ENCODE measurements at regions not wholly inside any gene's neighbourhood (a gene's known extent, or its start where the extent isn't known, plus 50 kb on each side); places are given as distances from the start of the nearest gene placed in this dataset.

- Histone ChIP-seq H2AFZ (ENCODE audit: low read depth, low read length) (no peak overlapping the region), H3K27ac (ENCODE audit: low read length) (no peak overlapping the region), H4K20me1 (ENCODE audit: insufficient read depth, low read length) (no peaks in the 10 kb centered on the region), H3K4me2 (ENCODE audit: insufficient read depth, low read length) (no peak overlapping the region), H3K79me2 (ENCODE audit: insufficient read depth, low read length) (no peaks in the 10 kb centered on the region), H3K9me3 (ENCODE audit: insufficient read depth, low read length, severe bottlenecking) (no peaks in the 10 kb centered on the region), H3K27me3 (ENCODE audit: insufficient read depth, low read length, poor library complexity) (no peaks in the 10 kb centered on the region), H3K4me1 (ENCODE audit: insufficient read depth, low read length) (no peaks in the 10 kb centered on the region), H3K36me3 (ENCODE audit: insufficient read depth, low read length) (no peaks in the 10 kb centered on the region), H3K9ac (ENCODE audit: low read depth, low read length) (no peak overlapping the region), H3K4me3 (ENCODE audit: low read depth in 1 of 2, low read length in 2 of 2) (no peak overlapping the region)
- ATAC-seq (ENCODE audit: insufficient read depth, low read depth) (no peak), DNase-seq (no peak)
- TF ChIP-seq CTCF (IDR thresholded peaks at IDR 0.05; ENCODE audit: borderline replicate concordance, extremely low read depth, low read length, poor library complexity, severe bottlenecking) (no peak), EZH2 (IDR thresholded peaks at IDR 0.05; ENCODE audit: borderline replicate concordance, low read depth, low read length, severe bottlenecking) (no peak)
These were observed 73.3 kb upstream of the TARS1 start for GRCh38 chr5:33367416-33367815.

- TF ChIP-seq CTCF (IDR thresholded peaks at IDR 0.05; ENCODE audit: borderline replicate concordance, extremely low read depth, low read length, poor library complexity, severe bottlenecking) (no peak), EZH2 (IDR thresholded peaks at IDR 0.05; ENCODE audit: borderline replicate concordance, low read depth, low read length, severe bottlenecking) (no peak)
- Histone ChIP-seq H3K9ac (ENCODE audit: low read depth, low read length) (no peak overlapping the region), H3K9me3 (ENCODE audit: insufficient read depth, low read length, severe bottlenecking) (no peaks in the 10 kb centered on the region), H3K36me3 (ENCODE audit: insufficient read depth, low read length) (no peaks in the 10 kb centered on the region), H4K20me1 (ENCODE audit: insufficient read depth, low read length) (no peaks in the 10 kb centered on the region), H3K27ac (ENCODE audit: low read length) (no peak overlapping the region), H3K4me1 (ENCODE audit: insufficient read depth, low read length) (no peaks in the 10 kb centered on the region), H3K27me3 (ENCODE audit: insufficient read depth, low read length, poor library complexity) (no peaks in the 10 kb centered on the region), H2AFZ (ENCODE audit: low read depth, low read length) (no peak overlapping the region), H3K4me3 (ENCODE audit: low read depth in 1 of 2, low read length in 2 of 2) (no peak overlapping the region), H3K79me2 (ENCODE audit: insufficient read depth, low read length) (no peaks in the 10 kb centered on the region), H3K4me2 (ENCODE audit: insufficient read depth, low read length) (no peak overlapping the region)
- DNase-seq, result no peak
- ATAC-seq (ENCODE audit: insufficient read depth, low read depth), result no peak
These were observed 71.0 kb upstream of the TARS1 start for GRCh38 chr5:33369485-33370465.

- Histone ChIP-seq H3K27ac (ENCODE audit: low read length) (no peak overlapping the region), H3K79me2 (ENCODE audit: insufficient read depth, low read length) (no peaks in the 10 kb centered on the region), H4K20me1 (ENCODE audit: insufficient read depth, low read length) (no peaks in the 10 kb centered on the region), H3K4me1 (ENCODE audit: insufficient read depth, low read length) (no peaks in the 10 kb centered on the region), H3K4me2 (ENCODE audit: insufficient read depth, low read length) (no peak overlapping the region), H3K27me3 (ENCODE audit: insufficient read depth, low read length, poor library complexity) (no peaks in the 10 kb centered on the region), H3K36me3 (ENCODE audit: insufficient read depth, low read length) (no peaks in the 10 kb centered on the region), H3K4me3 (ENCODE audit: low read depth in 1 of 2, low read length in 2 of 2) (no peak overlapping the region), H2AFZ (ENCODE audit: low read depth, low read length) (no peak overlapping the region), H3K9ac (ENCODE audit: low read depth, low read length) (no peak overlapping the region), H3K9me3 (ENCODE audit: insufficient read depth, low read length, severe bottlenecking) (no peaks in the 10 kb centered on the region)
- DNase-seq, result no peak
- no peak for ATAC-seq (ENCODE audit: insufficient read depth, low read depth)
- TF ChIP-seq CTCF (IDR thresholded peaks at IDR 0.05; ENCODE audit: borderline replicate concordance, extremely low read depth, low read length, poor library complexity, severe bottlenecking) (no peak), EZH2 (IDR thresholded peaks at IDR 0.05; ENCODE audit: borderline replicate concordance, low read depth, low read length, severe bottlenecking) (no peak)
These were observed 70.3 kb upstream of the TARS1 start for GRCh38 chr5:33370466-33370859.
